ENCODE measurements at regions not wholly inside any gene's neighbourhood (a gene's known extent, or its start where the extent isn't known, plus 50 kb on each side); places are given as distances from the start of the nearest gene placed in this dataset.
"Not testable (repeated sequence)": the region's sequence is repeated elsewhere in the genome, so short reads cannot be mapped to it uniquely, and the experiment has no call there.

DNA sequence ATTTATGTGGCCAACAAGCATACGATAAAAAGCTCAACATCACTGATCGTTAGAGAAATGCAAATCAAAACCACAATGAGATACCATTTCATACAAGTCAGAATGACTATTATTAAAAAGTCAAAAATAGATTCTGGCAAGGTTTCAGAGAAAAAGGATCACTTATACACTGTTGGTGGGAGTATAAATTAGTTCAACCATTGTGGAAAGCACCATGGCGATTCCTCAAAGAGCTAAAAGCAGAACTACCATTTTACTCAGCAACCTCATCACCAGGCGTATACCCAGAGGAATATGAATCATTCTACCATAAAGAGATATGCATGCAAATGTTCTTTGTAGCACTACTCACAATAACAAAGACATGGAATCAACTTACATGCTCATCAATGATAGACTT lies 478.7 kb upstream of the GALNTL6 start:
- Histone ChIP-seq H3K27me3 (replicated peaks; ENCODE audit: insufficient read depth, low read length) (no peaks in the 10 kb centered on the region), H3K4me3 (ENCODE audit: low read length) (no peak overlapping the region), H3K79me2 (ENCODE audit: low read length) (no peaks in the 10 kb centered on the region), H3K9ac (ENCODE audit: low read length) (no peak overlapping the region), H3K9me2 (replicated peaks; ENCODE audit: insufficient read depth, low read length) (no peaks in the 10 kb centered on the region), H2AFZ (ENCODE audit: low read length) (no peak overlapping the region), H3K4me2 (ENCODE audit: low read depth, low read length) (no peak overlapping the region), H3K36me3 (replicated peaks; ENCODE audit: insufficient read depth, low read length) (no peaks in the 10 kb centered on the region), H3F3A (ENCODE audit: insufficient read depth, low read length) (no peaks in the 10 kb centered on the region), H3K4me1 (ENCODE audit: low read length) (no peaks in the 10 kb centered on the region), H4K20me1 (ENCODE audit: insufficient read depth, low read length) (no peaks in the 10 kb centered on the region), H3K27ac (ENCODE audit: low read length) (no peak overlapping the region), H3K9me3 (replicated peaks; ENCODE audit: insufficient read depth, low read length) (no peaks in the 10 kb centered on the region)
- TF ChIP-seq EZH2phosphoT487 (IDR thresholded peaks at IDR 0.05; ENCODE audit: low read length) (no peak), EZH2 (optimal IDR thresholded peaks at IDR 0.05; ENCODE audit: low read depth, low read length) (no peak)
- TF ChIP-seq, protein P1, sequence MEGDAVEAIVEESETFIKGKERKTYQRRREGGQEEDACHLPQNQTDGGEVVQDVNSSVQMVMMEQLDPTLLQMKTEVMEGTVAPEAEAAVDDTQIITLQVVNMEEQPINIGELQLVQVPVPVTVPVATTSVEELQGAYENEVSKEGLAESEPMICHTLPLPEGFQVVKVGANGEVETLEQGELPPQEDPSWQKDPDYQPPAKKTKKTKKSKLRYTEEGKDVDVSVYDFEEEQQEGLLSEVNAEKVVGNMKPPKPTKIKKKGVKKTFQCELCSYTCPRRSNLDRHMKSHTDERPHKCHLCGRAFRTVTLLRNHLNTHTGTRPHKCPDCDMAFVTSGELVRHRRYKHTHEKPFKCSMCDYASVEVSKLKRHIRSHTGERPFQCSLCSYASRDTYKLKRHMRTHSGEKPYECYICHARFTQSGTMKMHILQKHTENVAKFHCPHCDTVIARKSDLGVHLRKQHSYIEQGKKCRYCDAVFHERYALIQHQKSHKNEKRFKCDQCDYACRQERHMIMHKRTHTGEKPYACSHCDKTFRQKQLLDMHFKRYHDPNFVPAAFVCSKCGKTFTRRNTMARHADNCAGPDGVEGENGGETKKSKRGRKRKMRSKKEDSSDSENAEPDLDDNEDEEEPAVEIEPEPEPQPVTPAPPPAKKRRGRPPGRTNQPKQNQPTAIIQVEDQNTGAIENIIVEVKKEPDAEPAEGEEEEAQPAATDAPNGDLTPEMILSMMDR (IDR thresholded peaks at IDR 0.05; ENCODE audit: low read length), result no peak
- DNase-seq, result no peak

DNA sequence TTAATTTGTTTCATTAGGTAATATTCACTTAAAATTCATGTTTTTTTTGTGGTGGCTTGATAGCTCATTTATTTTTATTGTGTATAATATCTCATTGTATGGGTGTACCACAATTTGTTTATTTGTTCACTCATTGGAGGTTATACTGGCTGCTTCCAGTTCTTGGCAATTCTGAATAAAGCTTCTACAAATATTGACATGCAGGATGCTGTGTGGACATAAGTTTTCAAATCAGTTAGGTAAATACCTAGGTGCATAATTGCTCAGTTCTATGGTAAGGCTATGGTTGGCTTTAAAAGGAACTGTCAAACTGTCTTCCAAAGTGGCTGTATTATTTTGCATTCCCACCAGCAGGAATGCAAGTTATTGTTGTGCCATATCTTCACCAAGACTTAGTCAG lies 504.5 kb upstream of the GALNTL6 start:
- Histone ChIP-seq H3K27ac (ENCODE audit: low read length) (no peak overlapping the region), H3K79me2 (ENCODE audit: low read length) (no peaks in the 10 kb centered on the region), H4K20me1 (ENCODE audit: insufficient read depth, low read length) (no peaks in the 10 kb centered on the region), H3K4me2 (ENCODE audit: low read depth, low read length) (no peak overlapping the region), H3K4me1 (ENCODE audit: low read length) (no peaks in the 10 kb centered on the region), H3K9me3 (replicated peaks; ENCODE audit: insufficient read depth, low read length) (no peaks in the 10 kb centered on the region), H3K36me3 (replicated peaks; ENCODE audit: insufficient read depth, low read length) (no peaks in the 10 kb centered on the region), H2AFZ (ENCODE audit: low read length) (no peak overlapping the region), H3K9ac (ENCODE audit: low read length) (no peak overlapping the region), H3K9me2 (replicated peaks; ENCODE audit: insufficient read depth, low read length) (no peaks in the 10 kb centered on the region), H3K27me3 (replicated peaks; ENCODE audit: insufficient read depth, low read length) (no peaks in the 10 kb centered on the region), H3K4me3 (ENCODE audit: low read length) (no peak overlapping the region), H3F3A (ENCODE audit: insufficient read depth, low read length) (no peaks in the 10 kb centered on the region)
- TF ChIP-seq EZH2 (optimal IDR thresholded peaks at IDR 0.05; ENCODE audit: low read depth, low read length), result no peak
- TF ChIP-seq EZH2phosphoT487 (IDR thresholded peaks at IDR 0.05; ENCODE audit: low read length), result no peak
- TF ChIP-seq, protein P1 (IDR thresholded peaks at IDR 0.05; ENCODE audit: low read length), result no peak
- no peak for DNase-seq

DNA sequence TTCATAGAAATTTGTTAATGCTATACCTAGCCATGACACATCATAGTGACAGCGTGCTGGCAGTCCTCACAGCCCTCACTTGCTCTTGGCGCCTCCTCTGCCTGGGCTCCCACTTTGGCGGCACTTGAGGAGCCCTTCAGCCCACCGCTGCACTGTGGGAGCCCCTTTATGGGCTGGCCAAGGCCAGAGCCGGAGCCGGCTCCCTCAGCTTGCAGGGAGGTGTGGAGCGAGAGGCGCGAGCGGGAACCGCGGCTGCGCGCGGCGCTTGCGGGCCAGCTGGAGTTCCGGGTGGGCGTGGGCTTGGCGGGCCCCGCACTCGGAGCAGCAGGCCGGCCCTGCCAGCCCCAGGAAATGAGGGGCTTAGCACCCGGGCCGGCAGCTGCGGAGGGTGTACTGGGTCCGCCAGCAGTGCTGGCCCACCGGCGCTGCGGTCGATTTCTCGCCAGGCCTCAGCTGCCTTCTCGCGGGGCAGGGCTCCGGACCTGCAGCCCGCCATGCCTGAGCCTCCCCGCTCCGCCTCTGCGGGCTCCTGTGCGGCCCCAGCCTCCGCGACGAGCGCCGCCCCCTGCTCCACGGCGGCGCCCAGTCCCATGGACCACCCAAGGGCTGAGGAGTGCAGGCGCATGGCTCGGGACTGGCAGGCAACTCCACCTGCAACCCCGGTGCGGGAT lies 515.0 kb upstream of the GALNTL6 start:
- H3K9me2 ChIP-seq (replicated peaks; ENCODE audit: insufficient read depth, low read length); H3K9me3 ChIP-seq (replicated peaks; ENCODE audit: insufficient read depth, low read length); H3K27me3 ChIP-seq (replicated peaks; ENCODE audit: insufficient read depth, low read length); H3K4me3 ChIP-seq (ENCODE audit: low read length); H3K4me1 ChIP-seq (ENCODE audit: low read length); H2AFZ ChIP-seq (ENCODE audit: low read length); H4K20me1 ChIP-seq (ENCODE audit: insufficient read depth, low read length); DNase-seq; H3K4me2 ChIP-seq (ENCODE audit: low read depth, low read length); H3K9ac ChIP-seq (ENCODE audit: low read length); H3F3A ChIP-seq (ENCODE audit: insufficient read depth, low read length); H3K79me2 ChIP-seq (ENCODE audit: low read length); H3K36me3 ChIP-seq (replicated peaks; ENCODE audit: insufficient read depth, low read length); H3K27ac ChIP-seq (ENCODE audit: low read length): not testable (repeated sequence)

DNA sequence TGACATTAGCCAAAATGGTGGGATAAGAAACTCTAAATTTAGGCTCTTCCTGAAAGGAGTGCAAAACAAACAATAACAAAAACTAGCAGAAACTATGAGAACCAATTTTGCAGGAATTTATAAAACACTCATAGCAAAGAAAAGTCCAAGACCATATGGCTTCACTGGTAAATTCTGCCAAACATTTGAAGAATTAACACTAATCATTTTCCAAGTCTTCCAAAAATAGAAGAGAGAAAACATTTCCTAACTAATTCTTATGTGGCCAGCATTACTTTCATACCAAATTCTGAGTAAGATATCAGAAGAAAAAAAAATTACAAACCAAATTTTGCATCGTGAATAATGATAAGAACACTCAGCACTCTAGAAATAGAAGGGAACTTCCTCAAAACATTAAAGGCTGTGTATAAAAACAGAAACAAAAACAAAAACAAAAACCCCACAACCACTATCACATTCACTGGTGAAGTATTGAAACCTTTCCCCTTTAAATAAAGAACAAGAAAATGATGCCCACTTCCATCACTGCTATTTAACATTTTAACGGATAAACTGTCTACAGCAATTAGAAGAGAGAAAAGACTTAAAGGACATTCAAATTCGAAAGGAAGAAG lies 524.3 kb upstream of the GALNTL6 start:
- no peaks in the 10 kb centered on the region for H3K9me2 ChIP-seq (replicated peaks; ENCODE audit: insufficient read depth, low read length)
- no peak overlapping the region for H3K27ac ChIP-seq (ENCODE audit: low read length)
- no peaks in the 10 kb centered on the region for H3K79me2 ChIP-seq (ENCODE audit: low read length)
- no peak overlapping the region for H3K9ac ChIP-seq (ENCODE audit: low read length)
- DNase-seq, result no peak
- no peaks in the 10 kb centered on the region for H3K36me3 ChIP-seq (replicated peaks; ENCODE audit: insufficient read depth, low read length)
- H2AFZ ChIP-seq (ENCODE audit: low read length), result no peak overlapping the region
- TF ChIP-seq, protein P1 (IDR thresholded peaks at IDR 0.05; ENCODE audit: low read length), result no peak
- TF ChIP-seq EZH2 (optimal IDR thresholded peaks at IDR 0.05; ENCODE audit: low read depth, low read length), result no peak
- no peak for TF ChIP-seq EZH2phosphoT487 (IDR thresholded peaks at IDR 0.05; ENCODE audit: low read length)
- H3K4me3 ChIP-seq (ENCODE audit: low read length), result no peak overlapping the region
- H3K4me1 ChIP-seq (ENCODE audit: low read length), result no peaks in the 10 kb centered on the region
- no peak overlapping the region for H3K4me2 ChIP-seq (ENCODE audit: low read depth, low read length)
- H3F3A ChIP-seq (ENCODE audit: insufficient read depth, low read length), result no peaks in the 10 kb centered on the region
- H3K9me3 ChIP-seq (replicated peaks; ENCODE audit: insufficient read depth, low read length), result no peaks in the 10 kb centered on the region
- H4K20me1 ChIP-seq (ENCODE audit: insufficient read depth, low read length), result no peaks in the 10 kb centered on the region
- H3K27me3 ChIP-seq (replicated peaks; ENCODE audit: insufficient read depth, low read length), result no peaks in the 10 kb centered on the region
